ENCODE measurements at regions not wholly inside any gene's neighbourhood (a gene's known extent, or its start where the extent isn't known, plus 50 kb on each side); places are given as distances from the start of the nearest gene placed in this dataset.
"Not testable (repeated sequence)": the region's sequence is repeated elsewhere in the genome, so short reads cannot be mapped to it uniquely, and the experiment has no call there.

DNA sequence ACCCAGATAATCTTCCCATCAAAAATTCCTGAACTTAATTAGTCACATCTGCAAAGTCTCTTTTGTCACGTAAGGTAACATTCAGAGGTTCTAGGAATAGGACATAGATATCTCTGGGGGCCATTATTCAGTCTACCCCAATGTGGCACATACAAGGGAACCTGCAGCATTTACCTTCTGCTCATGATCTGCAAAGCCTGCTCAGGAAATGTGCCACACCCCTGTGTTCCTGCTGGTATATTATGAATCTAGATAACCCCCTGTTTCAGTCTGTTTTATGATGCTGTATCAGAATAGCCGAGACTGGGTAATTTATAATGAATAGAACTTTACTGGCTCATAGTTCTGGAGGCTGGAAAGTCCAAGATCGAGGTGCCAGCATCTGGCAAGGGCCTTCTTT is 103.5 kb downstream of the ARL4C start:
- no peaks in the 10 kb centered on the region for H3K27me3 ChIP-seq (ENCODE audit: control insufficient read depth, low read length)
- H3K36me3 ChIP-seq (ENCODE audit: control insufficient read depth, low read length): no peaks in the 10 kb centered on the region
- H3K4me1 ChIP-seq (ENCODE audit: control insufficient read depth, low read length): no peaks in the 10 kb centered on the region
- H3K79me2 ChIP-seq (ENCODE audit: control insufficient read depth, low read length): no peaks in the 10 kb centered on the region
- H3K9me2 ChIP-seq (replicated peaks; ENCODE audit: control insufficient read depth, low read length): no peaks in the 10 kb centered on the region
- H3K4me2 ChIP-seq (ENCODE audit: low read length): no peak overlapping the region
- H3K9me3 ChIP-seq (ENCODE audit: control insufficient read depth, insufficient read depth, low read length): no peaks in the 10 kb centered on the region
- TF ChIP-seq, protein P1, sequence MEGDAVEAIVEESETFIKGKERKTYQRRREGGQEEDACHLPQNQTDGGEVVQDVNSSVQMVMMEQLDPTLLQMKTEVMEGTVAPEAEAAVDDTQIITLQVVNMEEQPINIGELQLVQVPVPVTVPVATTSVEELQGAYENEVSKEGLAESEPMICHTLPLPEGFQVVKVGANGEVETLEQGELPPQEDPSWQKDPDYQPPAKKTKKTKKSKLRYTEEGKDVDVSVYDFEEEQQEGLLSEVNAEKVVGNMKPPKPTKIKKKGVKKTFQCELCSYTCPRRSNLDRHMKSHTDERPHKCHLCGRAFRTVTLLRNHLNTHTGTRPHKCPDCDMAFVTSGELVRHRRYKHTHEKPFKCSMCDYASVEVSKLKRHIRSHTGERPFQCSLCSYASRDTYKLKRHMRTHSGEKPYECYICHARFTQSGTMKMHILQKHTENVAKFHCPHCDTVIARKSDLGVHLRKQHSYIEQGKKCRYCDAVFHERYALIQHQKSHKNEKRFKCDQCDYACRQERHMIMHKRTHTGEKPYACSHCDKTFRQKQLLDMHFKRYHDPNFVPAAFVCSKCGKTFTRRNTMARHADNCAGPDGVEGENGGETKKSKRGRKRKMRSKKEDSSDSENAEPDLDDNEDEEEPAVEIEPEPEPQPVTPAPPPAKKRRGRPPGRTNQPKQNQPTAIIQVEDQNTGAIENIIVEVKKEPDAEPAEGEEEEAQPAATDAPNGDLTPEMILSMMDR (IDR thresholded peaks at IDR 0.05; ENCODE audit: low read depth, low read length, poor library complexity, severe bottlenecking): no peak
- TF ChIP-seq EZH2phosphoT487 (IDR thresholded peaks at IDR 0.05; ENCODE audit: borderline replicate concordance, low read length): no peak
- no peak overlapping the region for H3K27ac ChIP-seq (ENCODE audit: low read depth, low read length)
- H3K4me3 ChIP-seq (ENCODE audit: low read length): no peak overlapping the region
- H3F3A ChIP-seq (ENCODE audit: control insufficient read depth, insufficient read depth): no peaks in the 10 kb centered on the region
- no peaks in the 10 kb centered on the region for H4K20me1 ChIP-seq (ENCODE audit: control insufficient read depth, insufficient read depth, low read depth, low read length)

DNA sequence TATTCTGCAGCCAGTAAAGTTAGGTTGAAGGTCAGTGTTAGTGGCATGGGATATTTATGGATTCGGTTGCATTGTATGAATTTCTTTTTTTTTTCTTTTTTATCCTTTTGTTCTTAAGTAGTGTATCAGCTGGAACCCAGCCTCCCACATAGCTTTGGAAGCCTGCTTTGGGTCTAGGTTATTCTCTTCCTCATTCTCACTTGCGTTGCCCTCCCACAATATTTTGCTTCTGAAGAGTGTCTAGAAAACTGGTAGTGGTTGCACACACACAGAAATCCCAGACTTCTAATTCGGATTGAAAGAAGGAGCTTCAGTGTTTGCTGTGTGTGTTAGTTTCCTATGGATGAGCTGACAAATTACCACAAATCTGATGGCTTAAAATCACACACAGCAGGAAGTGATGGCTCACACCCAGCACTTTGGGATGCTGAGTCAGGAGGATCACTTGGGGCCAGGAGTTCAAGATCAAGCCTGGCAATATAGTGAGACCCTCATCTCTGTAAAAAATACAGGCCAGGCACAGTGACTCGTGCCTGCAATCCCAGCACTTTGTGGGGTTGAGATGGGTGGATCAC is 104.8 kb downstream of the ARL4C start:
- Histone ChIP-seq H3K9me3 (ENCODE audit: control insufficient read depth, insufficient read depth, low read length) (no peaks in the 10 kb centered on the region), H3K27ac (ENCODE audit: low read depth, low read length) (no peak overlapping the region), H3K36me3 (ENCODE audit: control insufficient read depth, low read length) (no peaks in the 10 kb centered on the region), H3K79me2 (ENCODE audit: control insufficient read depth, low read length) (no peaks in the 10 kb centered on the region), H3K4me2 (ENCODE audit: low read length) (no peak overlapping the region), H3K4me3 (ENCODE audit: low read length) (no peak overlapping the region), H3F3A (ENCODE audit: control insufficient read depth, insufficient read depth) (no peaks in the 10 kb centered on the region), H3K27me3 (ENCODE audit: control insufficient read depth, low read length) (no peaks in the 10 kb centered on the region), H4K20me1 (ENCODE audit: control insufficient read depth, insufficient read depth, low read depth, low read length) (no peaks in the 10 kb centered on the region), H3K9me2 (replicated peaks; ENCODE audit: control insufficient read depth, low read length) (no peaks in the 10 kb centered on the region), H3K4me1 (ENCODE audit: control insufficient read depth, low read length) (no peaks in the 10 kb centered on the region)
- TF ChIP-seq EZH2phosphoT487 (IDR thresholded peaks at IDR 0.05; ENCODE audit: borderline replicate concordance, low read length): no peak
- TF ChIP-seq, protein P1 (IDR thresholded peaks at IDR 0.05; ENCODE audit: low read depth, low read length, poor library complexity, severe bottlenecking): no peak

DNA sequence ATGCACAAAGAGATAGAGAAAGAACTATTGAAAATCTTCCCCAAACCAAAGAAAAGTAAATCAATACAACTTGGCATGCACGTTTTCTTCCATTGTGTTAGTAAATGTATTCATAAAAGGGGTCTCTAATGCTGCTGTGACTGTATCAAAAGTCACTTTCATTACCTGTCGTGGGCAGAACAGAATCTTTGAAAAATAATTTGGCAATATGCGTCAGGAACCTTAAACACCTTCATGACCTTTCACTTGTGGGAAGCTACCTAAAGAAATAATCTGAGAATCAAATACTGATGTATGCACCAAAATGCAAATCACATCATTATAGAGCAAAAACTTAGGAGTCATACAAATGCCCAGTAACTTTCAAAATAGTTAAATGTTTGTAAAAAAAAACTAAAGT is 105.3 kb downstream of the ARL4C start:
- H3K36me3 ChIP-seq (ENCODE audit: control insufficient read depth, low read length): no peaks in the 10 kb centered on the region

DNA sequence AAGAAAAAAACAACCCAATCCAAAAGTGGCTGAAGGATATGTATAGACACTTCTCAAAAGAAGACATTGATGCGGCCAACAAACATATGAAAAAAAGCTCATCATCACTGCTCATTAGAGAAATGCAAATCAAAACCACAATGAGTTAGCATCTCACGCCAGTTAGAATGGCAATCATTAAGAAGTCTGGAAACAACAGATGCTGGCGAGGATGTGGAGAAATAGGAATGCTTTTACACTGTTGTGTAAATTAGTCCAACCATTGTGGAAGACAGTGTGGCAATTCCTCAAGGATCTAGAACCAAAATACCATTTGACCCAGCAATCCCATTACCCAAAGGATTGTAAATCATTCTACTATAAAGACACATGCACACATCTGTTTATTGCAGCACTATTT is 107.2 kb downstream of the ARL4C start:
- H3K9me3 ChIP-seq (ENCODE audit: control insufficient read depth, insufficient read depth, low read length); H3F3A ChIP-seq (ENCODE audit: control insufficient read depth, insufficient read depth); H3K27ac ChIP-seq (ENCODE audit: low read depth, low read length); H3K9me2 ChIP-seq (replicated peaks; ENCODE audit: control insufficient read depth, low read length); H3K4me2 ChIP-seq (ENCODE audit: low read length); H3K27me3 ChIP-seq (ENCODE audit: control insufficient read depth, low read length); H3K4me3 ChIP-seq (ENCODE audit: low read length); H3K79me2 ChIP-seq (ENCODE audit: control insufficient read depth, low read length); H3K4me1 ChIP-seq (ENCODE audit: control insufficient read depth, low read length); H3K36me3 ChIP-seq (ENCODE audit: control insufficient read depth, low read length); H4K20me1 ChIP-seq (ENCODE audit: control insufficient read depth, insufficient read depth, low read depth, low read length): not testable (repeated sequence)

More for the DNA sequence above, 105.3 kb downstream of the ARL4C start:
- H3K9me2 ChIP-seq (replicated peaks; ENCODE audit: control insufficient read depth, low read length): no peaks in the 10 kb centered on the region
- no peak overlapping the region for H3K4me2 ChIP-seq (ENCODE audit: low read length)
- no peak overlapping the region for H3K4me3 ChIP-seq (ENCODE audit: low read length)
- TF ChIP-seq, protein P1 (IDR thresholded peaks at IDR 0.05; ENCODE audit: low read depth, low read length, poor library complexity, severe bottlenecking): no peak
- no peak for TF ChIP-seq EZH2phosphoT487 (IDR thresholded peaks at IDR 0.05; ENCODE audit: borderline replicate concordance, low read length)
- H4K20me1 ChIP-seq (ENCODE audit: control insufficient read depth, insufficient read depth, low read depth, low read length): no peaks in the 10 kb centered on the region
- H3K27ac ChIP-seq (ENCODE audit: low read depth, low read length): no peak overlapping the region
- H3K4me1 ChIP-seq (ENCODE audit: control insufficient read depth, low read length): no peaks in the 10 kb centered on the region
- H3K27me3 ChIP-seq (ENCODE audit: control insufficient read depth, low read length): no peaks in the 10 kb centered on the region
- no peaks in the 10 kb centered on the region for H3K9me3 ChIP-seq (ENCODE audit: control insufficient read depth, insufficient read depth, low read length)
- H3F3A ChIP-seq (ENCODE audit: control insufficient read depth, insufficient read depth): no peaks in the 10 kb centered on the region
- H3K79me2 ChIP-seq (ENCODE audit: control insufficient read depth, low read length): no peaks in the 10 kb centered on the region
